ENCODE measurements at regions not wholly inside any gene's neighbourhood (a gene's known extent, or its start where the extent isn't known, plus 50 kb on each side); places are given as distances from the start of the nearest gene placed in this dataset.
"Not testable (repeated sequence)": the region's sequence is repeated elsewhere in the genome, so short reads cannot be mapped to it uniquely, and the experiment has no call there.

DNA sequence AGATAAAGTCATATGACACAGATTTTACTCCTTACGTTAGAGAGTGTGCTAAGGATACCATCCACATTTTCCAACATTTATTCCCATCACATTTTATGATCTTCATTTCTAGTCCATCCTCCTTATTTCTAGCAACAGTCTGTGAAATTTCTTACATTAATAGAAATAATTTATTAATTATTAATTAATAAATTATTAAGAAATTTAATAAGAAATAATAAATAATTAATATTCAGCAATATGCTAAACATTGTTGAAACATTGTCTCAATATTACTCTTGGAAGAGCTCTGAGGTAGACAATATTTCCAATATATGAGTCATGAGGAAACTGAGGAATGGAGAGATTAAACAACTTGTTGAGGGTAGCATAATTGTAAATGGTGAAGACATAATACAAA, 1742.5 kb upstream of the CDH6 start:
- not testable (repeated sequence) for DNase-seq (ENCODE audit: low read depth)

DNA sequence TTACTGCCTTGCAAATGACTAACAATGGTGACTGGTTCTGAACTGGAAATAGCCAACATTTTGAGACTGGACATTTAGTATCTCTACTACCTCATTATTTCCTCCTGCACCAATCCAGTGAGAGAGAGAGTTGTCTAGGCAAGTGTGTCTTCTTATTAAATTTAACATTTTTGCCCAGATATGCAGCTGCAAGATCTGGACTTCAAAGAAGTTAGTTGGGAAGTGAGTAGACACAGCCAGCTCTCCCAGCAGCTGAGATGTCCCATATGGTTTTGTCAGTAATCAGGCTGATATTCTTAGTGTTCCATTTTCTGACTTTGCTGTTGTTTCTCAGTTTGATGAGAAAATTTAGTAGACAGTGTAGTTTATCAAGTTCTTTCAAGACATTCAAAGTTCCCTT, 1778.8 kb upstream of the CDH6 start:
- DNase-seq (ENCODE audit: low read depth): no peak

DNA sequence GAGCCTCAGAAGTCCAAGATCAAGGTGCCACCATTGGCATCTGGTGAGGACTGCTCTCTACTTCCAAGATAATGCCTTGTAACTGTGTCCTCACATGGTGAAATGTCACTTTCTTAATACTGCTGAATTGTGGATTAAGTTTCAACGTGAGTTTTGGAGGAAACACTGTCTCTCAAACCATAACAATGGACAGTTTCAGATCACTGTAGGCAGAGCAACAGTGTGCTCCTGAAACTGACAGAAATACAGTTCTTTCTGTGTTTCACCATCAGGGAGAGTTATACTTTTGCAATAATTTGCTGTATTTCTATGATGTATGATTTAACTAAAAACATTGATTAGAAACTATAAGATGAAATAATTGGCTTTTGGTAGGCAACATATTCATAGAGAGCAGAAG, 1780.5 kb upstream of the CDH6 start:
- no peak for DNase-seq (ENCODE audit: low read depth)

DNA sequence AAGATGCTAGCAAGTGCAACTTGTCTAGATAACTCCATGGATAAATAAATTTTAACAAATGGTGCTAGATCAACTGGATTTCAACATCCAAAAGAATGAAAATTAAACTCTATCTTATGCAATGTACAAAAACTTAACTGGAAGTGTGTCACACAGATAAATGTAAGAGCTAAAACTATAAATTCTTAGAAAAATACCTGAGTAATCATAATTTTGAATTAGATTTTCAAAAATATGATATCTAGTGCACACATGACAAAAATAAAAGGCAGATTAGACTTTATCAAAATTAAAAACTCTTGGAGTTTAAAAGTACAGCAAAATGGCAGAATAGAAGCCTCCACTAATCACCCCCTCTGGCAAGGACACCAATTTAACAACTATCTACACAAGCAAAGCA, 1791.2 kb upstream of the CDH6 start:
- no peak for DNase-seq (ENCODE audit: low read depth)

DNA sequence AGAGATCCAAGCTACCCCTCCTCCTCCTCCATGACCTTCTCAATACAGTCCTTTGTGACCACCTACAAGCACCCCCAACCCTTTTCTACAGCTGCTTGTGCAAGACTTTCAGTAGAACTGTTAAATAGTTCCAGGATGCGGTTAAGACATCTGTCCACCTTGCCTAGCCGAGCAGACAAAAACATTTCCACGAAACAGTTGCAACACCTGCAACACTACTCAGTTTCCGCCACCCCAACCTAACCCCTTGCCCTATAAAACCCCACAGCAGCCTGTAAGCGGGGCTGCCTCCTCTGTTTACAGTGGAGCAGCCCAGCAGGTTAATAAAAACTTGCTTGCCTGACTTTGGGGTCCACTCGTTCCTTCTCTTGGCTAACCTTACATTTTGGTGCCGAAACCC, 1803.5 kb upstream of the CDH6 start:
- DNase-seq (ENCODE audit: low read depth): no peak

DNA sequence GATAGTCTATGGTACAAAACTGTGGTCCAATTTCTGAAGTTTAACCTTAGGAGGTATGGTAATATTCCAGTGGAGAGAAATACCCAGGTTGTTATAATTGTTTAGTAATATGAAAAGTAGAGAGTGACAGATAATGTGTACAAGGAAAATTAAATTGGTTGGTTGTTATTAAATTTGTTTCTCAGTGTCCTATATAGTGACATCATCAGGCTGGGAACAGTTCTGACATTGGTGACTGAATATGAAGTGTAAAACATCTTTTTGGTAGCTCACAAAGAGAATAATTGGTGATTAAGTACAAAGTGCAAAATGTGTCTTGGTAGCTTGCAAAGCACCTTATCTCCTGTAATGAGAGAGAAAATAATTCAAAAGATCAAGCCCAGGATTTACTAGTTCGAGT, 1806.1 kb upstream of the CDH6 start:
- no peak for DNase-seq (ENCODE audit: low read depth)

DNA sequence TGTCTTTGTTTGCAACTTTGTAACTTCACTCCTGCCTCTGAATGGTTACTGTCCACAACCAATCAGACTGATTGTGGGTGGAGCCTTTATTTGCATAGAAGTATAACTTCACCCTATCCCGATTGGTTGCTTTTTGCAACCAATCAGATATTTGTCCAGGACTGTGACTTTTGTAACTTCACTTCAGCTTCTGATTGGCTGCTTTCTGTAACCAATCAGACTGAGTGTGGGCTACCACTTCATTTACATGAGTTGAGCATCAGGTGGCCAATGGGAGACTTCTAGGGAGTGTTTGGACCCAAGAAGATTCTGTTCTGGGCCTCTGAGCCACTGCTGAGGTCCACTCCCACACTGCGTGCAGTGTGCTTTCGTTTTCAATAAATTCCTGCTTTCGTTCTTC, 1810.7 kb upstream of the CDH6 start:
- DNase-seq (ENCODE audit: low read depth): peak; percentile 58

DNA sequence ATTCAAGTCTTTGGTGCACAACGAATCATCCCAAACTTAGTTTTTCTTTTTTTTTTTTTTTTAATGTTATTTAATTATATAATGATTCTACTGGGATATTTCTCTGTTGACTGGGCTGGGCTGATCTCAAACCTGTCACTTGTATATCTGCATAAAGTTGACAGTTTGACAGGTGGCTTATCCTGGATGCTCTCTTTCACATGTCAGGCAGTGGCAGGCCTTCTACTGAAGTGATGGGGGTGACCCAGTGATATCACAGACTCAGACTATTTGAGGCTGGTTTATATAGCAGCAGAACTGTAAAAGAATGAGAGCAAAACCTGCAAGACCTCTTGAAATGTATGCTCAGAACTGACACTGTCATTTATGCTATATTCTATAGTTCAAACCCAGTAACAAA, 1813.5 kb upstream of the CDH6 start:
- no peak for DNase-seq (ENCODE audit: low read depth)

DNA sequence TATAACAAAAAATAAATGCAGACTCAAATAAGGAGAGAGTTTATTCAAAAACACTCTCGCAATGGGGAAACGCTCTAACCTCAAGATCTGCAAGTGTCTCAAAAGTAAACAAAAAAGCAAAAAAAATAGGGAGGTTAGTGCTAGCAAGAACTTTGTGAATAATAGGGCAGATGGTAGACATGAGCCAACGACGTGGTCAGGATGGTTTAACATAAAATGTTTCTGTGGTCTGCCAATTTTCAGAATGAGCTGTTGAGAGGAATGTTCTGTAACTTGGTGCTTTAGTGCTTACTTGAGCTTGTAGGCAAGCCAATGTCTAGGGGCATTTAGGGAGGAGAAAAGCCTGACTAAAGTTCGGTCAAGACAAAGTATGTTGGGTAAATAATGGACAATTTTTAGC, 1813.9 kb upstream of the CDH6 start:
- no peak for DNase-seq (ENCODE audit: low read depth)

DNA sequence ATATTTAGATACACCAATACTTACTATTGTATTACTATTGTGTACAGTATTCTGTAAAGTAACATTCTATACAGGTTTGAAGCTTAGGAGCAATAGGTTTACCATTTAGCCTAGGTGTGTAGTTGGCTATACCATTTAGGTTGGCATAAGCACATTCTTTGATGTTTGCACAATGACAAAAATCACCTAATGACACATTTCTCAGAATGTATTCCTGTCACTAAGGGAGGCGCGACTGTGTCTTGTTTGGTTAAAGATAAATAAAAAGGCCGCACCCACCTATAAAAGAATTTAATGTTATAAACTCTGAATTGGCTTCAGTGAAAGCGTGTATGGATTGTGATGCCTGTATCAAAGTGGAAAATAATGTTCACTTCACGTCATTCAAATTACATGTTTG, 1815.4 kb upstream of the CDH6 start:
- no peak for DNase-seq (ENCODE audit: low read depth)

DNA sequence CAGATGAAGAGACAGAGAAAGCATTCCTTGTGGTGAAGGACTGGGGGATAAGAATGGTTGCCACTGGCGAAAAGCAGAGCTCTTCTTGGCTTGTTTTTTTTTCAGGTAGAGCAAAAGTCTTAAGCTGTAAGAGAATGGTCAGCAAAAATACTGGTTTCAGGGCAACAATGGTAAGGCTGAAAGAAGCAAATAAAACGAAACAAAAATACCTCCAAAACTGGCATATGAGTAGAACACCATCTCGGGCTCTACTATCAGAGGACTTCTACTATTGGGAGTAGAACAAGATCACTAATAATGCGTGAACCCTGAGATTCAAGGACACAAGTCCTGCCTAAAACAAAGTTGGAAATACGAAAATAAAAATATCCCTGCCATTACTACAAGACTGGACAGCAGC, 1823.2 kb upstream of the CDH6 start:
- no peak for DNase-seq (ENCODE audit: low read depth)

DNA sequence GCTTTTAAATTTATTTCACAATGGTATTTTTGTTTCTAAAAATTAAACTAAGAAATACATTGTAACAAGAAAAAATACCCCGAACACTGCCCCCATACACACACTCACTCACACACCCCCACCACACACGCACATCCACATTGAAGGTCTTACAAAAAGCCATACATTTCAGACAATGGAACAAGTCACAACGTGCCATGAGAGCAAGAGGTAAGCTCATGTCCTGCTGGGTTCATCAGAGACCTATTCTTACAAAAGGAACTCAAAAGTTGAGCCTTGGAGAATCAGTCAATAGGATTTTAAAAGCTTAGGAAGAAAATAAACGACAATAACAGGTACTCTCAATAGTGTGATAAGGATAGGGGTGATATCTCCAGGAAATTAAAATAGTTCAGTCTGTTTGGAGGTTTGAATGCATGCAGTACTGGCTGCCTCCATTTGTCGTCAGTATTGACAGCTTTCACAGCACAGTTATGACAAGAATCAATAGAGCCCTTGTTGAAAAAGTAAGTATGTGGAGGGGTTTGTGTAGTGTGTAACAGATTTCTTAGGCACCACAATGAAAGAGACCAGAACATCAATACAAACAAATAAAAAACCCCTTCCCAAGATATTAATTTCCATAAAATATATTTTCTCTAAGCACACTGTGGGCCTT, 1826.2 kb upstream of the CDH6 start:
- no peak for DNase-seq (ENCODE audit: low read depth)

DNA sequence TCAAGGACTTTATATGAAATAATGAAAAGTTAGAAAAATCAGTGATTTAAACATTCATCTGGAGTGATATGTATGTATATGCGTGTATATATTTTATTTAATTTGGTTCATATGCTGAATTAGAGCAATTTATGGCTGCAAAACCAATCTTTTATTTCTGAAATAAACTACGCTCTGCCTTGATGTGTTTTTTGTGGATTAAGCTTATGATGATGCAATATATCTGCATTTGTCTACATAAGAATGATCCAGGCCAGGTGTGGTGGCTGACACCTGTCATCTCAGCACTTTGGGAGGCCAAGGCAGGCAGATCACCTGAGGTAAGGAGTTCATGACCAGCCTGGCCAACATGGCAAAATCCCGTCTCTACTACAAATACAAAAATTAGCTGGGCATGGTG, 1842.3 kb upstream of the CDH6 start:
- no peak for DNase-seq (ENCODE audit: low read depth)

DNA sequence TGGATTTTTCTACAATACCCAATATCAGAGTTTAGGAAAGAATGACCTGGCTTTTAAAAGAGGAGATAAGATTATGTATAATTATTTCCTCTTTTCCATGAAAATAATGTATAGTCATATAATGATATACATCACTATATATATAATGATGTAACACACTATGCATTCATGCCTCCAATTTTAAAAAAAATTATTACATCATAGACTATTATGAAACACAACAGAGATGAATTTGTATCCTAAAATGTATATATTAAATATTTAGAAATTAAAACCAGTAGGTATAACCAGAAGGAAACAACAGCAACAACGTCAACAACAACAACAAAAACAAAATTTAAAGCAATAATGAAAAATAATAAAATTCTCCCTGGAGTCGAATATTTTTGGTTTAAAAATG, 1856.5 kb upstream of the CDH6 start:
- no peak for DNase-seq (ENCODE audit: low read depth)

DNA sequence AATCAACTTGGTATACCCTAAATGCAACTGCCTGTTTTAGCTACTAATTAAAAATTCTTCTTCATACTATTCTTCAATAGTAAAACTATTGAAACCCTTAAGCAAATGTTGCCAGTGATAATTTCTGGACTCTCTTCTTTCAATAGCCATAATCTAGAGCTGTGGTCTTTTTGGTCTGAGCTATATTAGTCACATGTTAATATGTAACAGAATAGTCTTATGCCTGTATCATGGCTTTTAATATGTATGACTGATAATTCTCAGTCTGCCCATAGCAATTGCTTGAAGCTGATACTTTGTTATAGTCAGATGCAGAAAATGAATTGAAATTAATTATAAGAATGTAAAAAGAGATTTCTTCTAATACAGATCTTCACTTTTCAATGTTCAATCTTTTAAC, 1871.9 kb upstream of the CDH6 start:
- no peak for DNase-seq (ENCODE audit: low read depth)

DNA sequence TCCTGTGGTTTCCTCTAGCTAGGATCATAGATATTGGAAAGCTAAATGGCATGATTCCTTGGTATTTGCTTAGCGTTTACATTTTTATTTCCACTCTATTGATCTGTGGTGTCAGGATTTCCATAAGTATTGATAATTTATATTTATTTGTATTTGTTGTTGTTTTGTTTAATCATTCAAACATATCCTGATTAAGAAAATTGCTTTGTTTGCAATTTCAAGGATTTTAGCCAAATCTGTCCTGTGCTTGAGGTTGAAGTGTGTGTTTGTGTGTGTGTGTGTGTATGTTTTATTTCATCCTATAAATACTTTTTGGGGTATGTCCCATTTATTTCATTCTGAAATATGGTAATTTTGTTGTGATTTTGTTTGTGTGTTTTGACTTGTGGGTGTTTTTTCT, 1884.1 kb upstream of the CDH6 start:
- DNase-seq (ENCODE audit: low read depth): no peak

DNA sequence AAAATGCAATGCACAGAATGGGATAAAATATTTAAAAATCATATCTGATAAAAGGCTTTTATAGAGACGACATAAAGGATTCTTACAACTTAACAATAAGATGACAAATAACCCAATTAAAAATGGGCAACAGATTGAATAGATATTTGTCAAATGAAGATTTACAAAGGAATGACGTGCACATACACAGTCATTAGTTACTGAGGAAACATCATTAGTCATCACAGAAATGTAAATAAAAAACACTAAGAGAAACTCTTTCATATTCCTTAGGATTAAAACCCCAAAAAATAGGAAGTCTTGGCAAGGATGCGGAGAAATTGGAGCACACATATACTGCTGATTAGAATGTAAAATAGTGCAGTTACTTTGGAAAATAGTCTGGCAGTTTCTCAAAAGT, 1886.0 kb upstream of the CDH6 start:
- no peak for DNase-seq (ENCODE audit: low read depth)

DNA sequence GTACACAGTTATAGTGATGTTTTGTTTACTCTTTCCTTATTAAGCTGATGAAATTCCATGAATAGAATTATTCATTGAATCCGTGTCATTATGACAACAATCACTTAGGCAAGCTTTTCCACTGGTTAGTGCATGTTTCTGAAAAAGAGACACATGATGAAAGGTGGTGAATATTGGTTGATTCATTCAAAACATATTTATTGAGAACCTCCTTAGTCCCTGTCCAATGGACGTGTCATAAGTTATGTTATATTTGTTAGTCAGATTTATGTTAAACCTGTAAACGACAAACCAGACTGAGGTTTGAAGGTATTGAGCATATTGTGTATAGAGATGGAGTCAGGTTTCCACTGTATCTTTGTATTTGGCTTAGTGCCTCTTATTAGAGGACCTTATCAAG, 1888.9 kb upstream of the CDH6 start:
- no peak for DNase-seq (ENCODE audit: low read depth)

DNA sequence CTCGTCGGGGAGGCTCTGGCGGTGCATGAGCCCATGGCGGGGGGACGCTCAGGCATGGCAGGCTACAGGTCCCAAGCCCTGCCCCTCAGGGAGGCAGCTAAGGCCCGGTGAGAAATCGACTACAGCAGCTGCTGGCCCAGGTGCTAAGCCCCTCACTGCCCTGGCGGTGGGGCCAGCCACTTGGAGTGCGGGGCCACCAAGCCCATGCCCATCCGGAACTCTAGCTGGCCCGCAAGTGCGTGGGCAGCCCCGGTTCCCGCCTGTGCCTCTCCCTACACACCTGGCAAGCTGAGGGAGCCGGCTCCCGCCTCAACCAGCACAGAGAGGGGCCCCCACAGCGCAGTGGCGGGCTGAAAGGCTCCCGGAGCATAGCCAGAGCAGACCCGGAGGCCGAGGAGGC, 1896.9 kb upstream of the CDH6 start:
- DNase-seq (ENCODE audit: low read depth): no peak

DNA sequence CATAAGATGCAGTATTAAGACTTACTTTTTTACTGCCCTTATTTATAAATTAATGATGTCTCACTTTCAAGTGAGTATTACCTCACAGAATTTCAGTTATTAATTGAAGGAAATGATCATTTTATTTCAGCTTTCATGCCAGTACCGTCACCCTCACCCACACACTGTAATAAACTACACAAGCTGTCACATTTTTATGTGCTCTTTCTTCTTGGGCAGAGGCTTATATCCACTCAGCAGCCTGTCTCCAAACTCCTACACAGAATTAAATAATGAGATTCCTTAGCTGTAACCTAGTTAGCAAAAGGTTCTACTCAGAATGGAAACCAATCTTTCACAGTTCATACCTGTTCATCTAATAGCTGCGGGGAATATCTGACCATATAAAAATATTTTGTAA, 1915.8 kb upstream of the CDH6 start:
- DNase-seq (ENCODE audit: low read depth): no peak

DNA sequence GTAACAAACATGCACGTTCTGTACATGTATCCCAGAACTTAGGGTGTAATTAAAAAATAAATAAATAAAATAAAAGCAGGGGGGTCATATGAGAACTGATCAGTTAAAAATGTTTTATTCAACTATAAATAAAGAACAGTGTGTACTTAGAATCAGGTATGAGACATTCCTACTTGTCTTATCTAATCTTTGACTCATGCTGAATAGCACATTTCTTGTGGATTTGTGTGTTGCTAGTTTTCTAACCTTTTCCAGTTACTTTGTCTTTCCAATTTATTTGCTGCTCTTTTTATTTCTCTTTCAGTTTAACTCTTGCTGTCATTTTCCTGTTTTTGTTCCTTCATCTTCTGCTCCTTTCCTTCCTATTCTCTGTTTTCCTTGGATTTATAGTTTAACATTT, 1917.1 kb upstream of the CDH6 start:
- DNase-seq (ENCODE audit: low read depth): no peak

DNA sequence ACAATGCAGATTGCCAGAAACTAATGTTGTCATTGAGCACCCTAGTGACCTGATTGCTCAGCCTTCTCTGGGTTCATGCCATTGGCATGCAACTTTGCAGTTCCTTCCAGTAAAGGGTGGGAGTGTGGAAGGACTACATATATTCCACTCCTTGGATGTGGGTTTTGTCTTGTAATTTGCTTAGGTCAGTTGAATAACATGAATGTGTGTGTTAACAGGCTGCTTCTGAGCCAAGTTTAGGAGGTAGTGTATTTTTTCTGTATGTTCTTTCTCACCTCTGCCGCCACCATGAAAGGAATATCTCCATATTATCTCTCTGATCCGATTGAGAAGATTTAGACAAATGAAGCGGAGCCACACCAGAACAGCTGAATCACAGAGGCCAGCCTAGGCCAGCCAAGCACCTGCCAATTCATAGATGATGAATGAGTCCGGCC, 1929.6 kb upstream of the CDH6 start:
- DNase-seq (ENCODE audit: low read depth): peak; percentile 23

DNA sequence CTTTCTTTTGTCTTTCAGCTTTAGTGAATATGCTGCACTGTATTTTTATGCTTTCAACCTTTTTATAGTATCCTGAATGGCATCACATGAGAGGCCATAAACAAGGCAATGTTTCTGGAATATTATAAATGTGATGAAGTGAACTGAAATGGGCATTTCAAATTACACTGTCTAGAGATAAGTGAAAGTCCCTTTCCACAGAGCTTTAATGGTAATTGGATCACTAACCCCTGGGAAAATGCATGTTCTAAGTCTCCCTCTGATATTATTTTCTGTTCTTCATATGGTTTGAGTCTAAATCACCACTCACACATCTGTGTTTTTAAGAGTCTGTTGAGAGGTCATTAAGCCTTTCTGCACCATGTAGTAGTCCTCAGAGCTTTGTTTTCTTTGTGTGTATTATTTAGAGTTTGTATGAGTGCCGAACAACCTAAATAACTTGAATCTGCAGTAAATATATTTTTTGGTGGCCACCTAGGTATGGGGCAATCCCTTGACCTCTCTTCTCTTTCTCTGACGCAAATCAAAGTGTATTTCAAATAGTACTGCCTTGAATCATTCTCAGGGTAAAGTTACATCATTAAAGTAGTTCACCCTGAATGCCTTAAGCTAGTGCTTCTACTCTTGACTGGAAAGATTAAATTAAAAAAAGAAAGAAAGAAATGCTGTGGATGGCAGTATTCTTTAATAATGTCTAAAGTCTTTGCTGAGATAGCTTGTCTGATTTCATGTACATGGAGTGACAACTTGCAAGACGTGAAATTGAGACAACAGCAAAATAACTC, 1931.0 kb upstream of the CDH6 start:
- peak; percentile 33 for DNase-seq (ENCODE audit: low read depth)

DNA sequence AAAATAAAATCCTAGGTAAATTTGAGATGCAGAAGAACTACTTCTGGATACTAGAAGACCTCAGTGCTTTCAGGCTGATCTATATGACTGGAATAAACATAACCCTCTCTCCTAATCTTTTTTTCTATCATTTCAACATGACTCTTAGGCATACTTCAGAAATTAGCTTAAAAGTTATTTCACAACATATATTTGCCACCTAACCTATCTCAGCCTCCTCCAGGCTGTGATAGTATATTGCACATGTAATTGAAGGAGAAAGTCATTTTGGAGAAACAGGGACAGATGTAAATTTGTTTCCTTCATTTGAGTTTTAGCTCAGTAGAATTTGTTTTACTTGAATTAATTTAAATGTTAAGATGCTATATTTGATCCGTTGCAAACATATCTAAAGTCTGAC, 1932.3 kb upstream of the CDH6 start:
- DNase-seq (ENCODE audit: low read depth): no peak
